HG02852 (cell line): ENCODE measurements at regions not wholly inside any gene's neighbourhood (a gene's known extent, or its start where the extent isn't known, plus 50 kb on each side); places are given as distances from the start of the nearest gene placed in this dataset.
"Not testable (repeated sequence)": the region's sequence is repeated elsewhere in the genome, so short reads cannot be mapped to it uniquely, and the experiment has no call there.

Experiments used
- ATAC-seq: cut with Tn5 transposase; IDR thresholded peaks from one replicate; pipeline ENCODE4 v1.9.1; 2021; ENCODE audit warnings: mild to moderate bottlenecking, moderate library complexity; ENCODE audit not compliant: unreplicated experiment

DNA sequence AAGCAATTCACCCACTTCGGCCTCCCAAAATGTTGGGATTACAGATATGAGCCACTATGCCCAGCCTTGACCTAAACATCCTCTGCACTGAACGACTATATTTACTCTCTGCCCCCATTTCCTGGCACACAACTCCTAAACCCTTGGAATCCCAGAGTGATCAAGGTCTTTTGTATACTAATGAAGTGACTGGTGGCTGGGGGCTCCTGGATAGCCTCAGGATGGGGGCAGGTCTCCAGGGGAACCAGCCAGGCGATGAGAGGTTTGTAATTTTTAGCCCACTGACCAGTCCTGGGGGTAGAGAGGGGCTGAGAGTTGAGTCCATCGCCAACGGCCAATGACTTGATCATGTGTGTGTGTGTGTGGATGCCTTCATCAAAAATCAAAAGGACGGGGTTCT is 71.1 kb downstream of the FAM50B start:
- ATAC-seq: no peak

DNA sequence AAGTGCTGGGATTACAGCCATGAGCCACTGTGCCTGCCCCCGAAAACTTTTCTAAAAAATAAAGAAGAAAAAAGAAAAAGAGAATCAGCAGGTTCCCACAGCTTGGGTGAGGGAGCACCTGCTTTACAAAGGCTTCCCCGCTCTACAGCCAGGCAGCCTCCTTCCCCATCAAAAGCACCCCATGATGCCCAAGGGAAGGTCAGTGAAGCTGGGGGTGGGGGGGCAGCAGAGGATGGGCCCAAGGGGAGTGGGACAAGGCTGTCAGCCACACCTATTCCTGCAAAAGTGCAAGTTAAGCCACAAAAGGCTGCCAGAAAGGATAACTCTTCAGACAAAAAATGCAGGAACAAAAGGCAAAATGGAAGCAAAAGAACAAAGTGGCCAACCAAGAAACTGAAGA is 72.5 kb downstream of the FAM50B start:
- ATAC-seq: no peak

- not testable (repeated sequence) for ATAC-seq
These were observed 73.4 kb downstream of the FAM50B start for GRCh38 chr6:3922619-3923018.

- not testable (repeated sequence) for ATAC-seq
These were observed 76.3 kb downstream of the FAM50B start for GRCh38 chr6:3925223-3926149.

DNA sequence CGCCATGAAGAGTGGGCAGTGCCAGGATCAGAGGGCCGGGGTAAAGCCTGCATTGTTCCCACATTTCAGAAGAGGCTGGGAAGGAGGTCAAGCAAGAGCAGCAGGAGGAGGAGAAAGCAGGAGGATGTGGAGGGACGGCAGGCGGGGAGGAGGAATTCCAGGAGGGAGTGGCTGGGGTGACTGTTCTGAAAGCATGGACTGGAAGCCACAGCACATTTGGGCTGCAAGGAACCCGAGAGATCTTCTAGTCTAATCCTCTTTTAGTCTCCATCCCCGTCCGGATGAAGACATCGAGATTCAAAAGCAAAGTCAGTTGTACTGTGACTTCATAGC is 76.9 kb downstream of the FAM50B start:
- no peak for ATAC-seq

DNA sequence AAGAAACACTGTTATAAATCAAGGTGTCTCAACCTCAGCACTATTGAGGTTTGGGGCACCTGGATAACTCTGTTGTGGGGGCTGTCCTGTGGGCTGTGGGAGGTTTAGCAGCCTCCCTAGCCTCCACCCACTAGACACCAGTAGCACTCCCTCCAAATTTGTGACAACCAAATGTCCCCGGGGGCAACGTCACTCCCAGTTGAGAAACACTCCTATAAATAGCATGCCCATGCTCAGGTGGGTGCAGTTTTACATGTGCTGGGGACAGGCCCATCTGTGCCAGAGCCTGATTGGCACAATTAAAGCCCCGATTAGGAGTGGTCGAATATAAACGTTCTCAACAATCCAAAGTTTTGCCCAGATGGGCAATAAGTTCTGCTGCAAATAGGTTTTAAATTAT is 78.9 kb downstream of the FAM50B start:
- no peak for ATAC-seq

GRCh38 chr6:3929281-3929798 is 80.2 kb downstream of the FAM50B start:
- ATAC-seq: no peak

- ATAC-seq: no peak
These were observed 88.3 kb downstream of the FAM50B start for GRCh38 chr6:3937438-3937837.

DNA sequence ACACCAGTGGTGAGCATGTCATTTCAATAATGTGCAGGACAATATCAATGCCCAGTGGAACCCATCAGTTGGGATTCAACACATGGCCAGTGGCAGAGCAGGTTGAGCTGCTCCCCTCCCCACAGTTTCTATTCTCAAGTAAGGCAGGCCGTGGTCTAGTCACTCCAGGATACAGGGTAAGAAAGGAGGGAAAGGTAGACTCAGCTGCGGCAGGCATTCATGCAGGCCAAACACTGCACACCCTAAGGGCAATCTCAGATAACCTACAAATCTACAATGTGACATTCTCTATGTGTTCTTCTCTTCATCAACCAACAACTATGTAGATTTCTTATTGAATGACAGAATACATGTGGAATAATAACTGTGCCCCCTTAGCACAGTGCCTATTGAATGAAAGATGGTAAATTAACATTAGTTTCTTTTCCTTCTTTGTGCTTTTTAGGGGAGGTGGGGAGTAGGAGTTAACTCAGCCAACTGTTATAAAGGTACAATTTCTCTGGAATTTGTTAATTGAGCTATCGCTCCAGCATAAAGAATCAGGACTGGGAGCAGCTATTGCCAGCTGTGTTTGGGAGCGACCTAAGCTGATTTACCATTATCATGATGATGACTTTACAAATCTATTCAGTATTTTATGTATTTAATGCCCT is 89.7 kb downstream of the FAM50B start:
- ATAC-seq: no peak

DNA sequence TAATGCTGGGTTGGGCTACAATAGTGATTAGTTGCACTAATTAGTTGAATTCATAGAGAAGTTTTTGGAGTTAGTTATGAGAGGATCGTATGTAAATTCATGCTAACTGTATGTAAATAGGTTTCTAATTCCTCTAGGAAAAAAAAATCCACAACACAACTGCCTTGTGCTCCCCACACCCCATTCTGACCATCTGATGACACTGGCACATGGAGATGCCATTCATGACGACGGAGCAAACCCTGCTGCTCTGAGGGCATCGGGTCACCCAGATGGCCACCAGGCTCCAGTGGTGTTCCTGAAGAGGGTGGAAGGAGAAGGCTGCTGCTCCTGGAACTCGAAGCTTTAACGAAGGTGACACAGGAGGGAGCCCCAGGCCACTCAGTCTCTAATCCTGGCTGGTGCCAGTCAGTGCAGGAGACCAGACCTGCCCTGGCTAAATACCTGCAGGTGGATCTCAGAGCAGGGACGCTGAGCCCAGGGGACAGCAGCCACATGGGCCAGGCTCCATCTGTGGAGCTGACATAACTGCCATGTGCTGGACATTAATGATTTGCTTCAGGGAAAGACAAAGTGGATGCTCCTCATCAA is 90.3 kb downstream of the FAM50B start:
- no peak for ATAC-seq

GRCh38 chr6:3939964-3940363 is 90.8 kb downstream of the FAM50B start:
- no peak for ATAC-seq

DNA sequence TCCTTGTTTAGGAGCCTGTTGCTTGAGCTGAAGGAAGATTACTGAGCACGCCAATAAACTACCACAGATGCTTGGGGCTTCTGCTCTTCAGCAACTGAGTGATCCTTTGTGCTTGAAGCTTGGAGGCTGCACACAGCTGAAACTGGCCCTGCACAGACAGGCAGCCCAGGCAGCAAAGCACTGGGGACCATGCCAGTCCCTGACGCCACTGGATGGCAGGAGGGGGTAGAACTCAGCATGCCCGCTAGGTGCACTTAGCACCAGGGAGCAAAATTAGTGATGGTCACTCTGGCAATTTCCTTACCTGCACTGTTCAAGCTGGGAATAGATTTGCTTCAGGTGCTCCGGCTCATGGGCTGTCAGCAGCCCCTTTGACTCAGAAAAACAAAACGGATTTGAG is 91.5 kb downstream of the FAM50B start:
- ATAC-seq: no peak

GRCh38 chr6:3943331-3943765 is 94.2 kb downstream of the FAM50B start:
- ATAC-seq: no peak

GRCh38 chr6:3944246-3944645 is 95.1 kb downstream of the FAM50B start:
- no peak for ATAC-seq

GRCh38 chr6:3946778-3947177 is 97.6 kb downstream of the FAM50B start:
- ATAC-seq: no peak

- no peak for ATAC-seq
These were observed 99.7 kb downstream of the FAM50B start for GRCh38 chr6:3948866-3949265.

DNA sequence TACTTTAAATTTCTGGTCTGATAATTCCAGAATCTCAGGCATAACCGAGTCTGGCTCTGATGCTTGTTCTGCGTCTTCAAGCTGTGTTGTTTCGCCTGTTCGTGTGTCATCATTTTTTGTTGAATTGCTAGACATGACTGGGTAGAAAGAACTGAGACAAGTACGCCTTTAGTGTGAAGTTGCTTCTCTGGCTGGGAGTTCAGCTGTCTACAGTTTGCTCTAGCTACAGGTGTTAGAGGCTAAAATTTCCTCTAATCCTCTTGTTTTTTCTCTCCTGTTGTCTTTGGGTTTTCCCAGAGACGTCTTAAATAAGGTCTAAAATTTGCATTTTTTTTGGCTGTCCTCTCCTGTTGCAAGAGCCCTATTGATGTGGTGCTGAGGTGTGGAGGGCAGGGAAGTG is 100.3 kb downstream of the FAM50B start:
- ATAC-seq: no peak

DNA sequence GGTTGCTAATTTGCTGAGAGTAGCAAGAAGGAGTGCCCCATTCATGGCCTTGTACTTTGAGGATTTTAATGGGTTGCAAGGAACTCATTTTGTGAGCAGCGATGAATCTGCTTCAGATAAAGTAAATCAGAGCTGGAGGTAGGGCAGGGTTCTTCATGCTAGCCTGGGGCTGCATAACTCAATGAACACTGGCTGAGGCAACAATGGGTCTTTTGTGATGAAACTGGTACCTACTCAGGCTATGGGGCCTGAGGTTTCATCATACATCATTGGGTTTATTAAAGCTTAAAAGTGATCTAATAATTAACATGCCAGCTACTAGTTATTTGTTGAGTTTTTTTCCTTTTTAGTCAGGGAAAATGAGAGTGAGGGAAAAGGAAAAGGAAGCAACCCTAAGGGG is 106.9 kb downstream of the FAM50B start:
- ATAC-seq: no peak

- ATAC-seq: no peak
These were observed 108.1 kb downstream of the FAM50B start for GRCh38 chr6:3957321-3957720.

DNA sequence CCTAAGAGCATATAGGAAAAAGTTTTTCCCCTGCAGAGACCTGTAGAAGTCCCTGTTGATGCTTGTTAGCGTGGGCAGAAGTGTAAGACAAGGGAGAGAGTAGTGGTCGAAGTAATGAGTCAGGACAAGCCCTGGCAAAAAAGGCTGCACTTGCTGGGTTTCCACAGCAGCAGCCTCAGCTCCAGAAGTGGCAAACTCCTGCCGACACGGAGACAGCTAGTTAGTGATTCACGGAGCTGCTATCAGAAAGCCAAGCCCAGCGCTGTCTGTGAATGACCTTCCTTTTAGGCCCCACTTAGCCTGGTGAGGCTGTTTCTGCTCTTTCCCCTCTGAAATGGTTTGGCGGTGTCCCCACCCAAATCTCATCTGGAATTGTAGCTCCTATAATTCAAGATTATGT is 109.1 kb downstream of the FAM50B start:
- no peak for ATAC-seq

- ATAC-seq: no peak
These were observed 110.2 kb downstream of the FAM50B start for GRCh38 chr6:3959385-3959784.
